Nephron progenitor cell (in vitro differentiated cells): ENCODE measurements at regions not wholly inside any gene's neighbourhood (a gene's known extent, or its start where the extent isn't known, plus 50 kb on each side); places are given as distances from the start of the nearest gene placed in this dataset.

ENCODE experiments used
- DNase-seq: peaks from one replicate; pipeline ENCODE4 v3.0.0; 2021
- H3K27ac Mint-ChIP-seq: 2 replicates; pipeline ENCODE4 v1.8.0; 2021; ENCODE audit warnings: mild to moderate bottlenecking, moderate library complexity, mixed read lengths
- H3K27me3 Mint-ChIP-seq: 2 replicates; pipeline ENCODE4 v1.8.0; 2021; ENCODE audit warnings: mild to moderate bottlenecking, low read depth, mixed read lengths; ENCODE audit not compliant: poor library complexity
- H3K36me3 Mint-ChIP-seq: 2 replicates; pipeline ENCODE4 v1.8.0; 2021; ENCODE audit warnings: low read depth, mixed read lengths
- H3K4me1 Mint-ChIP-seq: 2 replicates; pipeline ENCODE4 v1.8.0; 2021; ENCODE audit warnings: mixed read lengths
- H3K4me3 Mint-ChIP-seq: 2 replicates; pipeline ENCODE4 v1.8.0; 2021; ENCODE audit warnings: mild to moderate bottlenecking, moderate library complexity, mixed read lengths
- H3K9me3 Mint-ChIP-seq: 2 replicates; pipeline ENCODE4 v1.8.0; 2021; ENCODE audit warnings: mild to moderate bottlenecking, moderate library complexity, mixed read lengths
- TF ChIP-seq, protein P1 (sequence below): fragments of 200-600 bp; sonication (generic); IDR thresholded peaks from 2 replicates; pipeline ENCODE4 v1.5.0; 2021; ENCODE audit warnings: antibody characterized with exemption

DNA sequence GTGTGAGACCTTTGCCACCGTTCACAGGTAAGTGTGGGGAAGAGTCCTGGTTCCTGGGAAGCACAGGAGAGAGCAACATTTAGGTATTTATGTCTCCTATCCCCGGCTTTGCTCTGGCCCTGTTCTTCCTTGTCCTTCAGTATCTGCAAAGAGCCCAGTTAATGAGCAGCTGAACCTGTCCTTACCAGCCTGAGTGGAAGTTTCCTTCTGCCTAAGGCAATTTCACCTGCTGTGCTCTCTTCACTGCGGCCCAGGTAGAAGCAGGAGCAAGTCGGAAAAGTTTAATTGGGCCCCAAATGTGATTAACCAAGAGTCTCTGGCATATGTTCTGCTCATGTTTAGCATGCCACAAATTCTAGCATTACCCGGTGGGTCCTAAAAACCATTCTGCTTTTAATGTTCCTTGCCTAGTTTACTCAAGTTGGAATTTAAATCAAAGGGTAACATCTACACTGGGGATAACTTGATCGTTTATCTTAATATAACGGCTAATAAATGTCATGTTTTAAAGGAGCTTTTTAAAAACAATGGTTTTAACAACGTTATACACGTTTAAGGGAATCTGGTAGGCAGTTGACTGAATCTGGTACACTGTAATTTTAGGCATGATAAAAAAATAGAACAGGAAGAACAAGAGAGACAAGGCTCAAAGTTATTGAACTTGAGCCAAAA lies 817.1 kb downstream of the TYW1 start:
- H3K27me3 Mint-ChIP-seq: peaks cover 22% of the 10 kb centered on the region
- TF ChIP-seq, protein P1, sequence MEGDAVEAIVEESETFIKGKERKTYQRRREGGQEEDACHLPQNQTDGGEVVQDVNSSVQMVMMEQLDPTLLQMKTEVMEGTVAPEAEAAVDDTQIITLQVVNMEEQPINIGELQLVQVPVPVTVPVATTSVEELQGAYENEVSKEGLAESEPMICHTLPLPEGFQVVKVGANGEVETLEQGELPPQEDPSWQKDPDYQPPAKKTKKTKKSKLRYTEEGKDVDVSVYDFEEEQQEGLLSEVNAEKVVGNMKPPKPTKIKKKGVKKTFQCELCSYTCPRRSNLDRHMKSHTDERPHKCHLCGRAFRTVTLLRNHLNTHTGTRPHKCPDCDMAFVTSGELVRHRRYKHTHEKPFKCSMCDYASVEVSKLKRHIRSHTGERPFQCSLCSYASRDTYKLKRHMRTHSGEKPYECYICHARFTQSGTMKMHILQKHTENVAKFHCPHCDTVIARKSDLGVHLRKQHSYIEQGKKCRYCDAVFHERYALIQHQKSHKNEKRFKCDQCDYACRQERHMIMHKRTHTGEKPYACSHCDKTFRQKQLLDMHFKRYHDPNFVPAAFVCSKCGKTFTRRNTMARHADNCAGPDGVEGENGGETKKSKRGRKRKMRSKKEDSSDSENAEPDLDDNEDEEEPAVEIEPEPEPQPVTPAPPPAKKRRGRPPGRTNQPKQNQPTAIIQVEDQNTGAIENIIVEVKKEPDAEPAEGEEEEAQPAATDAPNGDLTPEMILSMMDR: no peak
- H3K9me3 Mint-ChIP-seq: peaks cover 10% of the 10 kb centered on the region
- no peak overlapping the region for H3K4me3 Mint-ChIP-seq
- DNase-seq: no peak
- no peaks in the 10 kb centered on the region for H3K36me3 Mint-ChIP-seq
- H3K4me1 Mint-ChIP-seq: no peaks in the 10 kb centered on the region
- peak overlapping the region; percentile 5 for H3K27ac Mint-ChIP-seq

DNA sequence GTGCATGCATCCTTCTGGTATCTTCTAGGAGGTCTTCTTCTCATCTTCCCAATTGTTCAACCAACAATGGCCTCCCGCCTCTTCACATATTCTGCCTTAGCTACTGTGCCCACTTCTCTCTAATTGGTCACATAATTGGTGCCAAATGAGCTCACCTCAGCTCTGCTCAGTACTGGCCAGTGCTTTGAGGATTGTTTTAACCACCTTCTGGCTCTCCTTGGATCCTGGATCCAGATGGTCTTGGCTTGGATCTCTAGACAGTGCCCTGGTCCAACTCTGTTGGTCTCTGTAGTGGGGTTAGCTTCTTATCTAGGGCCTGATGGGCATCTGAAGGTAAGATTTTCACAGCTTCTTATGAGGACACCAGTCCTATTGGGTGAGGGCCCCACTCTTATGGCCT lies 820.8 kb downstream of the TYW1 start:
- Mint-ChIP-seq H3K27ac (no peak overlapping the region), H3K27me3 (peaks cover 12% of the 10 kb centered on the region), H3K9me3 (peaks cover 10% of the 10 kb centered on the region), H3K36me3 (no peaks in the 10 kb centered on the region), H3K4me3 (no peak overlapping the region), H3K4me1 (no peaks in the 10 kb centered on the region)
- no peak for DNase-seq
- TF ChIP-seq, protein P1: no peak

DNA sequence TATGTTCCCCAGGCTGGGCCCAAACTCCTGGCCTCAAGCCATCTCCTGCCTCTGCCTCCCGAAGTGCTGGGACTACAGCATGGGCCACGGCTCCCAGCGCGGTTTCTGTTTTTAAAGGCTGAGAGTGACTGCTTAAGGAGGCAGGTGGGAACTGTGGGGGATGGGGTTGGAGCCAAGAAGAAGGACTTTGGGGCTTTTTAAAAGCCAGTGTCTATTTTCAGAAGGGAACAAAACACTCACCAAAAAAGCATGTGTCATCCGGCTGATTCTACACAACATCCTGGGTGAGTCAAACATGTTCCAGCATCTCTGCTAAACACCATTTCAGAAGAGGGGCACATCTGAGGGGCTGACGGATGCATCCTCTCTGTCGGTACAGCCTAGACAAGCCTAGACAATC lies 824.5 kb downstream of the TYW1 start:
- no peaks in the 10 kb centered on the region for H3K4me1 Mint-ChIP-seq
- H3K4me3 Mint-ChIP-seq: no peak overlapping the region
- DNase-seq: no peak
- H3K36me3 Mint-ChIP-seq: no peaks in the 10 kb centered on the region
- peaks cover 14% of the 10 kb centered on the region for H3K9me3 Mint-ChIP-seq
- H3K27me3 Mint-ChIP-seq: peaks cover 14% of the 10 kb centered on the region
- H3K27ac Mint-ChIP-seq: no peak overlapping the region
- TF ChIP-seq, protein P1: no peak

DNA sequence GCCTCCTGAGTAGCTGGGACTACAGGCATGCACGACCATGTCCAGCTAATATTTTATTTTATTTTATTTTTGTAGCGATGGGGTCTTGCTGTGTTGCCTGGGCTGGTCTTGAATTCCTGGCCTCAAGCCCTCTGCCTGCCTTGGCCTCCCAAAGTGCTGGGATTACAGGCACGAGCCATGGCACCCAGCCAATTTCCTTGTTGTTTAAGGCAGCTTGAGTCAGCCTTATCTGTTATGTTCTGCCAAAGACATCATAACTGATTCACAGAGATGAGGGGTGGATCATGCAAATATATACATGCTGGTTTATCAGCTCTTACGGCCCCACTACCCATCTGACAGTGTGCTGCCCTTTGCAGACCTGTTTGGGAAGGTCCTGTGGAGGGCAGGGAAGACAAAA lies 826.7 kb downstream of the TYW1 start:
- Mint-ChIP-seq H3K4me1 (no peaks in the 10 kb centered on the region), H3K27me3 (peaks cover 17% of the 10 kb centered on the region), H3K9me3 (peaks cover 5% of the 10 kb centered on the region), H3K4me3 (no peak overlapping the region), H3K27ac (peak overlapping the region; percentile 19), H3K36me3 (no peaks in the 10 kb centered on the region)
- DNase-seq: no peak
- TF ChIP-seq, protein P1: no peak

DNA sequence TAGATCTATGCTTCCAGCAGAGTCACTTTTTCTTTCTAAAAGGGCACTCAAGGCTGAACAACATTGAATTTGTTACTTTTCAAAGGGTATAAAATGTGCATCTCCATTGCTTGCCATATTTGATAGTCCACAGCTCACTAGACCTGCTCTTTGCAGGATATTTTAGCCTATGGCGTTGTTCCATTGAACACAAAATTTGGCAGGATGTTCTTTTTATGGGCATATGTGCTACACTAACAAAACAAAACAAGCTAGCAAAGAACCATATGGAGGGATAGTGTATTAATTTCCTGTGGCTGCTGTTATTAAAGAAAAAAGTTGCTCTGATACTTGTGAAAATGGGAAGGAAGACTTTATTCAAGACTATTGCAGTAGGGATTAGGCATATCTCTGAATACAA lies 828.7 kb downstream of the TYW1 start:
- Mint-ChIP-seq H3K27me3 (peaks cover 20% of the 10 kb centered on the region), H3K27ac (no peak overlapping the region), H3K9me3 (peaks cover 5% of the 10 kb centered on the region), H3K4me3 (no peak overlapping the region), H3K4me1 (no peaks in the 10 kb centered on the region), H3K36me3 (no peaks in the 10 kb centered on the region)
- TF ChIP-seq, protein P1: no peak
- DNase-seq: no peak

DNA sequence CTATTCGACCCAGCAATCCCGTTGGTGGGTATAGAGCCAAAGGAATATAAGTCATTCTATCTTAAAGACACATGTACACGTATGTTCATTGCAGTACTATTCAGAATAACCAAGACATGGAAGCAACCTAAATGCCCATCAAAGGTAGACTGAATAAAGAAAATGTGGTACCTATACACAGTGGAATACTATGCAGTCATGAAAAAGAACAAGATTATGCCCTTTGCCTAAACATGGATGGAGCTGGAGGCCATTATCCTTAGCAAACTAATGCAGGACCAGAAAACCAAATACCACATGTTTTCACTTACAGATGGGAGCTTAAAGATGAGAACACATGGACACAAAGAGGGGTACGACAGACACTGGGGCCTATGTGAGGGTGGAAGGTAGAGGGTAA lies 845.3 kb downstream of the TYW1 start:
- TF ChIP-seq, protein P1: no peak
- Mint-ChIP-seq H3K36me3 (no peaks in the 10 kb centered on the region), H3K27me3 (peaks cover 19% of the 10 kb centered on the region), H3K9me3 (peaks cover 9% of the 10 kb centered on the region), H3K27ac (no peak overlapping the region), H3K4me1 (no peaks in the 10 kb centered on the region), H3K4me3 (no peak overlapping the region)
- DNase-seq: no peak
